ENCODE measurements at regions not wholly inside any gene's neighbourhood (a gene's known extent, or its start where the extent isn't known, plus 50 kb on each side); places are given as distances from the start of the nearest gene placed in this dataset.

DNA sequence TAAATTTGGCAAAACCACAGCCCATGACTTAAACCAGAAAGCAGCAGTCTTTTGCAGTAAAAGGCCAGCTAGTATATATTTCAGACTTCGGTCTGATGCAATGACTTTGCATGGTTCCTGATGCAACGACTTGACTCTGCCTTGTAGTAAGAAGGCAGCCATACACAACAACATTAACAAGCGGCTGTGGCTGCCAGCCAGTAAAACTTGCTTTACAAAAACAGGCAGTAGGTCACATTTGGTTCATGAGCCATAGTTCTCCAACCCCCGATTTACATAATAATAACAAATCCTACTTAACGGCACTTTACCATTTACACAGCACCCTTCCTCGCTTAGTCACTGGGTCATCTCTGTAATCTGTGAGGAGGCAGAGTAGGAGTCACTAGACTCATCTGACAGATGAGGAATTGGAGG is 410.3 kb downstream of the LRATD1 start:
- DNase-seq (no peak), ATAC-seq (no peak)
- no peak overlapping the region for H3K27ac ChIP-seq
- H3K4me1 ChIP-seq: peaks cover 6% of the 10 kb centered on the region
- H3K27me3 ChIP-seq (ENCODE audit: low read depth): no peaks in the 10 kb centered on the region
- no peak overlapping the region for H3K4me3 ChIP-seq
- H3K36me3 ChIP-seq: no peaks in the 10 kb centered on the region
- TF ChIP-seq CTCF (IDR thresholded peaks at IDR 0.05): no peak
- no peaks in the 10 kb centered on the region for H3K9me3 ChIP-seq
- intact Hi-C loops (cut with DNase I): no loop called here

DNA sequence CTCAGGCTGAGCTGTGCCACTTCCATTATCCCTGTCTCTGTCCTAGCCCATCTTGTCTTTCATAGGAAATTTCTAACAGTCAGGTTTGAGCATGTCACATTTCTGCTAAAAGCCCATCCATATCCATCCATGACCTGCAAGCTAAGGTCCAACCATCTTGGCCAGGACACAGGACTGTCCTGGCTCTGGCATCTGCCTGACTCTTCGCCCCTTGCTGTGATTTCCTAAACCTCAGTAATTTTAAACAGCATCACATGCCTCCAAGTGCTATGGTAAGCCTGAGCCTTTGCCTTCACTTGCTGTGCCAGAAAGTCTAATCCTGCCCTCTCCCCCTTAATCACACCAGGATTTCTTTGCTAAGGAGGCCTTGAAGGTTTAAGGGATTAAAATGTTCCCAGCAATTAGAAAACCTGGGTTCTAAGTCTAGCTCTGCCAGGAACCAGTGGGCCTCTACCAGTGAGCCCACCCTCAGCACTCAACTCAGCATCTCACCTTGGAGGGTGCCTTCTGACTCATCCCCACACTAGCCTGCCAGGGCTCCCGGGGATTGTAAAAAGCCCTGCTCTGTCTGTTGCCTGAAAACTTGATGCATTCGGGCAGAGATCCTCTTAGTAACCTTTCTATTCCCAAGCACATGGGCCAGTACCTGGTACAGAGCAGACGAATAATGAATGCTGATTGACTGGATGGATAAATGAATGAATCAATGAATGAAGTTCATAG is 411.0 kb downstream of the LRATD1 start:
- intact Hi-C loops (cut with DNase I): no loop called here
- TF ChIP-seq CTCF (IDR thresholded peaks at IDR 0.05): no peak
- Histone ChIP-seq H3K9me3 (no peaks in the 10 kb centered on the region), H3K4me3 (no peak overlapping the region), H3K36me3 (no peaks in the 10 kb centered on the region), H3K27me3 (ENCODE audit: low read depth) (no peaks in the 10 kb centered on the region), H3K27ac (no peak overlapping the region), H3K4me1 (peaks cover 6% of the 10 kb centered on the region)
- DNase-seq (no peak), ATAC-seq (no peak)

- intact Hi-C loops (cut with DNase I): no loop called here
- Histone ChIP-seq H3K27me3 (ENCODE audit: low read depth) (no peaks in the 10 kb centered on the region), H3K4me3 (no peak overlapping the region), H3K4me1 (no peaks in the 10 kb centered on the region), H3K36me3 (no peaks in the 10 kb centered on the region), H3K27ac (no peak overlapping the region), H3K9me3 (no peaks in the 10 kb centered on the region)
- ATAC-seq (no peak), DNase-seq (no peak)
- no peak for TF ChIP-seq CTCF (IDR thresholded peaks at IDR 0.05)
These were observed 412.5 kb downstream of the LRATD1 start for GRCh38 chr2:15045054-15045453.

GRCh38 chr2:15047184-15047583 is 414.7 kb downstream of the LRATD1 start:
- no peak for DNase-seq
- no peak overlapping the region for H3K4me3 ChIP-seq
- intact Hi-C loops (cut with DNase I): no loop called here
- no peak overlapping the region for H3K27ac ChIP-seq
- no peaks in the 10 kb centered on the region for H3K4me1 ChIP-seq
- H3K27me3 ChIP-seq (ENCODE audit: low read depth): no peaks in the 10 kb centered on the region
- no peak for ATAC-seq
- H3K9me3 ChIP-seq: no peaks in the 10 kb centered on the region
- no peak for TF ChIP-seq CTCF (IDR thresholded peaks at IDR 0.05)
- H3K36me3 ChIP-seq: no peaks in the 10 kb centered on the region

DNA sequence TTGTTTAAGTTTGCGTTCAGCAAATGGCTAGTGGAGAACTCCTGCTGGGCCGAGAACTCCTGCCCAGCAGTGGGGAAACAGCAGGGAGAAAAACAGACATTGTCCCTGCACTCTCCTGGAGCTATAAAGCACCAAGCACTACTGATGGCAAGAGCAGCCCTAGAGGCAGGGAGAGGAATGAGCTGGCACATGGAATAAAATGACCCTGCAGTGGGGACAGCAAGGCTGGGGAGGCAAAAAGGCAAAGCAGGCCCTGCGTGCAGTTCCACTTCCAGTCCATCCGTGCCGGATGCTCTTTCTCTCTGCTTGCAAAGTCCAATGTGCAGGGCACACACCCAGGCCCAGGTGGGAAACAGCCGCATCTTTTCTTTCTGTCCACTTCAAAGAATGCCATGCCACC is 415.5 kb downstream of the LRATD1 start:
- no peak overlapping the region for H3K4me3 ChIP-seq
- intact Hi-C loops (cut with DNase I): no loop called here
- H3K4me1 ChIP-seq: no peaks in the 10 kb centered on the region
- no peak for ATAC-seq
- no peaks in the 10 kb centered on the region for H3K9me3 ChIP-seq
- H3K27ac ChIP-seq: no peak overlapping the region
- no peaks in the 10 kb centered on the region for H3K27me3 ChIP-seq (ENCODE audit: low read depth)
- TF ChIP-seq CTCF (IDR thresholded peaks at IDR 0.05): no peak
- H3K36me3 ChIP-seq: no peaks in the 10 kb centered on the region
- no peak for DNase-seq

All from lower lobe of right lung (tissue), 2 donors.